Mesendoderm (in vitro differentiated cells): ENCODE measurements at regions not wholly inside any gene's neighbourhood (a gene's known extent, or its start where the extent isn't known, plus 50 kb on each side); places are given as distances from the start of the nearest gene placed in this dataset.

ENCODE experiments used
- DNase-seq: peaks from one replicate; pipeline ENCODE4 v3.0.0; 2013
- H2AK5ac ChIP-seq: 2 replicates; pipeline ENCODE4 v1.6.1; 2013; ENCODE audit warnings: low read length, inconsistent platforms
- H2BK120ac ChIP-seq: 2 replicates; pipeline ENCODE4 v1.6.1; 2013; ENCODE audit warnings: low read depth, mild to moderate bottlenecking, low read length, moderate library complexity, mixed read lengths
- H2BK15ac ChIP-seq: replicated peaks from 2 replicates; pipeline ENCODE4 v1.6.1; 2013; ENCODE audit warnings: low read depth, mild to moderate bottlenecking, moderate library complexity
- H2BK5ac ChIP-seq: 2 replicates; pipeline ENCODE4 v1.6.1; 2013; ENCODE audit warnings: low read length, inconsistent platforms
- H3K18ac ChIP-seq: 2 replicates; pipeline ENCODE4 v1.6.1; 2013; ENCODE audit warnings: mild to moderate bottlenecking, low read length, mixed read lengths
- H3K23ac ChIP-seq: one replicate; pipeline ENCODE4 v1.6.1; 2013; ENCODE audit warnings: low read length
- H3K27ac ChIP-seq: 2 replicates; pipeline ENCODE4 v1.5.1; 2013; ENCODE audit warnings: low read depth, mild to moderate bottlenecking, inconsistent platforms, low read length, moderate library complexity
- H3K27me3 ChIP-seq: 2 replicates; pipeline ENCODE4 v1.6.1; 2013; ENCODE audit warnings: low read length, control low read depth, mild to moderate bottlenecking, inconsistent platforms; ENCODE audit not compliant: insufficient read depth, poor library complexity
- H3K36me3 ChIP-seq: 2 replicates; pipeline ENCODE4 v1.6.1; 2013; ENCODE audit warnings: low read length, inconsistent platforms; ENCODE audit not compliant: control insufficient read depth, insufficient read depth
- H3K4ac ChIP-seq: one replicate; pipeline ENCODE4 v1.6.1; 2013; ENCODE audit warnings: low read depth, mild to moderate bottlenecking, low read length, moderate library complexity
- H3K4me1 ChIP-seq: 2 replicates; pipeline ENCODE4 v1.6.1; 2013; ENCODE audit warnings: low read depth, low read length, inconsistent platforms; ENCODE audit not compliant: control insufficient read depth
- H3K4me2 ChIP-seq: 2 replicates; pipeline ENCODE4 v1.6.1; 2013; ENCODE audit warnings: low read length
- H3K4me3 ChIP-seq: 2 replicates; pipeline ENCODE4 v1.5.1; 2013; ENCODE audit warnings: mild to moderate bottlenecking, low read length
- H3K56ac ChIP-seq: one replicate; pipeline ENCODE4 v1.6.1; 2013; ENCODE audit warnings: low read length
- H3K79me1 ChIP-seq: 2 replicates; pipeline ENCODE4 v1.6.1; 2013; ENCODE audit warnings: low read length, inconsistent platforms
- H3K79me2 ChIP-seq: 2 replicates; pipeline ENCODE4 v1.6.1; 2013; ENCODE audit warnings: mild to moderate bottlenecking, low read length; ENCODE audit not compliant: control insufficient read depth, insufficient read depth
- H3K9ac ChIP-seq: 2 replicates; pipeline ENCODE4 v1.6.1; 2013; ENCODE audit warnings: low read length, inconsistent platforms
- H4K5ac ChIP-seq: one replicate; pipeline ENCODE4 v1.6.1; 2013; ENCODE audit warnings: low read length
- H4K8ac ChIP-seq: one replicate; pipeline ENCODE4 v1.6.1; 2013; ENCODE audit warnings: low read depth, mild to moderate bottlenecking, control low read depth, low read length, moderate library complexity
- WGBS: extraction: QIAGEN DNeasy Blood & Tissue Kit; methylation state at CpG from one replicate; pipeline ENCODE4 v1.1.7; 2013; ENCODE audit warnings: low lambda C conversion rate, missing lambda C conversion rate; ENCODE audit not compliant: insufficient coverage; ENCODE audit errors: extremely low coverage; 5-methylcytosine and 5-hydroxymethylcytosine counted together

DNA sequence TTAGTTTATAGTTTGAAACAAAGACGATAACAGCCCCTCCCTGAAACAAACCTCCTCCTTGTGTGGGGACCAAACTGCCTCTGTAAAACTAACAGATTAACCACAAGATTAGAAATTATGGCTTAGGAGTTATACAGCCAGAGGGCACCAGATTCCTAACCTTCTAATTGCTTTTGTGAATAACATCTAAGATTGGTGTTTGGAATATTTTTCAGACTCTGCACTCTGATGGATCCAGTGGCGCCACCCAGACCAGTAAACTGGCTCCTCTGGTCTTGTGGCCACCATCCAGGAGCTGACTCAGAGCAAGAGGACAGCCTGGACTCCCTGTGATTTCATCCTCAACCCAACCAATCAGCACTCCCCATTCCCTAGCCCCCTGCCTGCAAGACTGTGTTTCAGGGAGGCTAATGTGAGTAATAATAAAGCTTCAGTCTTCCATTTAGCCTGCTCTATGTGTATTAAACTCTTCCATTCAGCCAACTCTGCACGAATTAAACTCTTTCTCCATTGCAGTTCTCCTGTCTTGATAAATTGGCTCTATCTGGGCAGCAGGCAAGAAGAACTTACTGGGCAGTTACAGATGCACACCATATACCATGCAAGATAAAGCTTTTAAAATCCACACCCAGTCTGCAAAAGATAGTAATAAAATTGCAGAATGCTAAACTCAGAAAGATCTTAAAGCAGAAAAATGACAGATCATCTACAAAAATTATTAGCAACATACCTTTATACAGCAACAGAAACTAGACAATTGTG, 58.5 kb upstream of the SLC22A16 start:
- Histone ChIP-seq H2BK120ac (no peak overlapping the region), H3K18ac (no peak overlapping the region), H3K4ac (no peak overlapping the region), H2BK5ac (no peak overlapping the region), H3K56ac (no peak overlapping the region), H3K36me3 (no peaks in the 10 kb centered on the region), H3K4me3 (no peak overlapping the region), H3K79me2 (no peaks in the 10 kb centered on the region), H4K8ac (no peak overlapping the region), H4K5ac (no peak overlapping the region), H2BK15ac (no peak overlapping the region), H3K9ac (no peak overlapping the region), H3K27me3 (no peaks in the 10 kb centered on the region), H3K27ac (no peak overlapping the region), H3K23ac (no peak overlapping the region), H3K4me1 (no peaks in the 10 kb centered on the region), H3K4me2 (no peak overlapping the region), H3K79me1 (no peaks in the 10 kb centered on the region), H2AK5ac (no peak overlapping the region)
- no CpG with 5 or more reads among the region's 3 CpGs for WGBS
- DNase-seq, result no peak

GRCh38 chr6:110532431-110532830, 56.0 kb upstream of the SLC22A16 start:
- Histone ChIP-seq H3K23ac (no peak overlapping the region), H2AK5ac (no peak overlapping the region), H3K56ac (no peak overlapping the region), H3K79me1 (no peaks in the 10 kb centered on the region), H3K36me3 (no peaks in the 10 kb centered on the region), H2BK5ac (no peak overlapping the region), H3K18ac (no peak overlapping the region), H4K5ac (no peak overlapping the region), H3K79me2 (no peaks in the 10 kb centered on the region), H2BK15ac (no peak overlapping the region), H3K4ac (no peak overlapping the region), H3K4me3 (no peak overlapping the region), H3K27ac (no peak overlapping the region), H3K27me3 (no peaks in the 10 kb centered on the region), H3K4me1 (no peaks in the 10 kb centered on the region), H2BK120ac (no peak overlapping the region), H3K9ac (no peak overlapping the region), H4K8ac (no peak overlapping the region), H3K4me2 (no peak overlapping the region)
- DNase-seq, result no peak
- no CpG with 5 or more reads among the region's 1 CpG for WGBS

DNA sequence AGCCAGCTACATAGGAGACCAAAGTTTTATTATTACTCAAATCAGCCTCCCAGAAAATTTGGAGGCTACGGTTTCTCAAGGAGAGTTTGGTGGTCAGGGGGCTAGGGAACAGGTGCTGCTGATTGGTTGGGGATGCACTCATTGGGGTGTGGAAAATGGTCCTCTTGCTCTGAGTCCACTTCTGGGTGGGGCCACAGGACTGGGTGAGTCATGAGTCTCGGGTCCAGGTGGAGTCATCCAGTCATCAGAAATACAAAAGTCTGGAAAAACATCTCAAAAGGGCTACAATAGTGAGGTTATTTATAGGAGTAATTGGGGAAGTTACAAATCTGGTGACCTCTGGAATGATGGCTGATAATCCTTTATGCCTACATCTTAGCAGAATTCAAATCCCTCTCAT, 54.3 kb upstream of the SLC22A16 start:
- no peak overlapping the region for H3K4ac ChIP-seq
- no peak overlapping the region for H2BK120ac ChIP-seq
- H3K18ac ChIP-seq, result no peak overlapping the region
- H3K4me2 ChIP-seq, result no peak overlapping the region
- DNase-seq, result no peak
- WGBS, result no CpG with 5 or more reads among the region's 2 CpGs
- no peak overlapping the region for H4K5ac ChIP-seq
- no peak overlapping the region for H2BK15ac ChIP-seq
- H3K27ac ChIP-seq, result no peak overlapping the region
- no peak overlapping the region for H3K56ac ChIP-seq
- H4K8ac ChIP-seq, result no peak overlapping the region
- H3K27me3 ChIP-seq, result no peaks in the 10 kb centered on the region
- no peaks in the 10 kb centered on the region for H3K36me3 ChIP-seq
- H2AK5ac ChIP-seq, result no peak overlapping the region
- no peak overlapping the region for H3K4me3 ChIP-seq
- H2BK5ac ChIP-seq, result no peak overlapping the region
- H3K79me1 ChIP-seq, result no peaks in the 10 kb centered on the region
- H3K4me1 ChIP-seq, result no peaks in the 10 kb centered on the region
- no peak overlapping the region for H3K23ac ChIP-seq
- no peaks in the 10 kb centered on the region for H3K79me2 ChIP-seq
- no peak overlapping the region for H3K9ac ChIP-seq

DNA sequence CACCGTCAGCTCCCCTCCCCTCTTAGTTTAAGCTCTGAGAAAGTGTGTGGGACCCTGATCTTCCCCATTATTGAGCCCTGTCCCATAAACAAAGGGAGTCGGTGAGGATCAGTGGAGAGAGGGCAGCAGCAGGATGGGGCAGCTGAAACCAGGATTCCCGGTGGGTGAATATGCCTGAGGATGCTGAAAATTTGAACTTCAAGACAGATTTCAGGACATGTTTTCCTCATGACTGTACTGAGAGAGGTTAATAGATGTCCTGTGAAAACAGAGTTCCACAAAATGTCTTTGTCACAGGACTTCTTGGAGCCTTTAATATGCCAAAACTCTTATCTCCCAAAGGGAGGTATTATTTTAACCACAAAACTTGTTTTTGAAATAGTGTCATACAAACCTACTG, 53.5 kb upstream of the SLC22A16 start:
- DNase-seq, result no peak
- H3K79me2 ChIP-seq, result no peaks in the 10 kb centered on the region
- H3K9ac ChIP-seq, result no peak overlapping the region
- H2BK5ac ChIP-seq, result no peak overlapping the region
- no peaks in the 10 kb centered on the region for H3K79me1 ChIP-seq
- H3K27me3 ChIP-seq, result no peaks in the 10 kb centered on the region
- H3K23ac ChIP-seq, result no peak overlapping the region
- no CpG with 5 or more reads among the region's 3 CpGs for WGBS
- H4K8ac ChIP-seq, result no peak overlapping the region
- no peak overlapping the region for H3K56ac ChIP-seq
- no peak overlapping the region for H2BK15ac ChIP-seq
- H3K27ac ChIP-seq, result no peak overlapping the region
- H3K4ac ChIP-seq, result no peak overlapping the region
- no peak overlapping the region for H2BK120ac ChIP-seq
- H2AK5ac ChIP-seq, result no peak overlapping the region
- no peak overlapping the region for H3K4me3 ChIP-seq
- no peaks in the 10 kb centered on the region for H3K36me3 ChIP-seq
- H4K5ac ChIP-seq, result no peak overlapping the region
- no peak overlapping the region for H3K18ac ChIP-seq
- no peaks in the 10 kb centered on the region for H3K4me1 ChIP-seq
- no peak overlapping the region for H3K4me2 ChIP-seq

GRCh38 chr6:110529355-110529754, 52.9 kb upstream of the SLC22A16 start:
- WGBS, result no CpG with 5 or more reads among the region's 5 CpGs
- DNase-seq, result no peak
- Histone ChIP-seq H3K4ac (no peak overlapping the region), H2BK120ac (no peak overlapping the region), H3K36me3 (no peaks in the 10 kb centered on the region), H3K23ac (no peak overlapping the region), H3K79me2 (no peaks in the 10 kb centered on the region), H2BK5ac (no peak overlapping the region), H4K5ac (no peak overlapping the region), H3K4me2 (no peak overlapping the region), H3K9ac (no peak overlapping the region), H3K4me1 (no peaks in the 10 kb centered on the region), H4K8ac (no peak overlapping the region), H3K27ac (no peak overlapping the region), H3K27me3 (no peaks in the 10 kb centered on the region), H3K18ac (no peak overlapping the region), H3K56ac (no peak overlapping the region), H3K4me3 (no peak overlapping the region), H2AK5ac (no peak overlapping the region), H2BK15ac (no peak overlapping the region), H3K79me1 (no peaks in the 10 kb centered on the region)

DNA sequence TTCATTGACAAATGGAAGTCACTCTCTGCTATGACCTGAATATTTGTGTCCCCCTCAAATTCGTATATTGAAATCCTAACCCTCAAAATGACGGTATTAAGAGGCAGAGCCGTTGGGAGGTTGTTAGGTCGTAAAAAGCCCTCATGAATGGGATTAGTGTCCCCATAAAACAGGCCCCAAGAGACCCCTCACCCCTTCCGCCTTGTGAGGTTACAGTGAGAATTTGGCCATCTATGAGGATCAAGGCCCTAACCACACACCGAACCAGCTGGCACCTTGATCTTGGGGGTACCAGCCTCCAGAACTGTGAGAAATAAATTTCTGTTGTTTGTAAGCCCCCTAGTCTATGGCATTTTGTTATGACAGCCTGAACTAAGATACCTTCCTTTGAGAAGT, 52.5 kb upstream of the SLC22A16 start:
- Histone ChIP-seq H3K27me3 (no peaks in the 10 kb centered on the region), H3K4me1 (no peaks in the 10 kb centered on the region), H2BK120ac (no peak overlapping the region)

More for the DNA sequence above, 52.5 kb upstream of the SLC22A16 start:
- H2BK5ac ChIP-seq, result no peak overlapping the region
- peak overlapping the region; percentile 40 for H3K56ac ChIP-seq
- no peak for DNase-seq
- no peak overlapping the region for H3K27ac ChIP-seq
- H3K23ac ChIP-seq, result peak overlapping the region; percentile 76
- H3K36me3 ChIP-seq, result no peaks in the 10 kb centered on the region
- no peaks in the 10 kb centered on the region for H3K79me2 ChIP-seq
- no peak overlapping the region for H3K4me2 ChIP-seq
- H4K8ac ChIP-seq, result no peak overlapping the region
- H4K5ac ChIP-seq, result no peak overlapping the region
- no peak overlapping the region for H3K4ac ChIP-seq
- H3K4me3 ChIP-seq, result no peak overlapping the region
- no CpG with 5 or more reads among the region's 6 CpGs for whole genome bisulfite sequencing
- no peak overlapping the region for H3K18ac ChIP-seq
- no peak overlapping the region for H2AK5ac ChIP-seq
- H3K9ac ChIP-seq, result no peak overlapping the region
- no peaks in the 10 kb centered on the region for H3K79me1 ChIP-seq
- no peak overlapping the region for H2BK15ac ChIP-seq
